Keratinocyte (primary cell): ENCODE measurements at regions not wholly inside any gene's neighbourhood (a gene's known extent, or its start where the extent isn't known, plus 50 kb on each side); places are given as distances from the start of the nearest gene placed in this dataset.
"Not testable (repeated sequence)": the region's sequence is repeated elsewhere in the genome, so short reads cannot be mapped to it uniquely, and the experiment has no call there.

Source experiments
- CTCF ChIP-seq, 3 experiments: IDR thresholded peaks in 1 of 3; conservative IDR thresholded peaks in 1 of 3; optimal IDR thresholded peaks in 1 of 3; 2 replicates in 2 of 3; 3 replicates in 1 of 3; pipeline versions ENCODE3 to v1.5.1; 2011; ENCODE audit warnings: low read length in 3 of 3, mild to moderate bottlenecking in 3 of 3, moderate library complexity in 2 of 3, control low read depth in 1 of 3, inconsistent platforms in 1 of 3; ENCODE audit not compliant: insufficient read depth in 2 of 3; ENCODE audit errors: extremely low read depth in 1 of 3
- EZH2 ChIP-seq: IDR thresholded peaks from one replicate; pipeline ENCODE4 v1.6.1; 2012; ENCODE audit warnings: inconsistent platforms, mild to moderate bottlenecking, low read length, moderate library complexity

DNA sequence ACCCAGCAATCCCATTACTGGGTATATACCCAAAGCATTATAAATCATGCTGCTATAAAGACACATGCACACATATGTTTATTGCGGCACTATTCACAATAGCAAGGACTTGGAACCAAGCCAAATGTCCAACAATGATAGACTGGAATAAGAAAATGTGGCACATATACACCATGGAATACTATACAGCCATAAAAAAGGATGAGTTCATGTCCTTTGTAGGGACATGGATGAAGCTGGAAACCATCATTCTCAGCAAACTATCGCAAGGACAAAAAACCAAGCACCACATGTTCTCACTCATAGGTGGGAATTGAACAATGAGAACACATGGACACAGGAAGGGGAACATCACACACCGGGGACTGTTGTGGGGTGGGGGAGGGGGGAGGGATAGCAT, 50.2 kb upstream of the GABRQ start:
- TF ChIP-seq CTCF (optimal IDR thresholded peaks at IDR 0.05 in 1 of 3, IDR thresholded peaks at IDR 0.05 in 1 of 3, conservative IDR thresholded peaks at IDR 0.05 in 1 of 3; ENCODE audit: extremely low read depth in 1 of 3, insufficient read depth in 2 of 3, low read length in 3 of 3); EZH2: not testable (repeated sequence)
